Right atrium auricular region (tissue), 2 donors: ENCODE measurements at regions not wholly inside any gene's neighbourhood (a gene's known extent, or its start where the extent isn't known, plus 50 kb on each side); places are given as distances from the start of the nearest gene placed in this dataset.

Experiments used
- DNase-seq: peaks from one replicate; pipeline ENCODE4 v3.0.0-alpha.2; 2019; ENCODE audit warnings: low spot score
- H3K27ac ChIP-seq, 2 donors: fragments of 200-600 bp; sonication (generic); 1 replicate in 1 of 2; 2 replicates in 1 of 2; pipeline ENCODE4 v1.5.1; 2016 to 2019
- H3K27me3 ChIP-seq, 2 donors: fragments of 200-600 bp; sonication (generic); one replicate each; pipeline versions ENCODE4 v1.5.1 to v1.6.0; 2017 to 2019
- H3K36me3 ChIP-seq: fragments of 200-600 bp; sonication (generic); one replicate; pipeline ENCODE4 v1.5.1; 2016
- H3K4me1 ChIP-seq, 2 donors: fragments of 200-600 bp; sonication (generic); one replicate each; pipeline versions ENCODE4 v1.5.1 to v1.6.0; 2017 to 2019
- H3K4me3 ChIP-seq, 2 donors: fragments of 200-600 bp; sonication (generic); 1 replicate in 1 of 2; 2 replicates in 1 of 2; pipeline ENCODE4 v1.5.1; 2017 to 2019; ENCODE audit warnings: mild to moderate bottlenecking in 1 of 2, moderate library complexity in 1 of 2
- H3K9me3 ChIP-seq, 2 donors: fragments of 200-600 bp; sonication (generic); one replicate each; pipeline ENCODE4 v1.5.1; 2019
- TF ChIP-seq, protein P1 (sequence below), 2 donors: fragments of 200-600 bp; sonication (generic); IDR thresholded peaks; one replicate each; pipeline ENCODE4 v1.5.1; 2019; ENCODE audit warnings: antibody characterized with exemption in 2 of 2

GRCh38 chrX:5084279-5084678 lies 1144.4 kb downstream of the NLGN4X start:
- no peak overlapping the region for H3K27ac ChIP-seq
- no peak for DNase-seq
- no peaks in the 10 kb centered on the region for H3K27me3 ChIP-seq
- H3K4me3 ChIP-seq: no peak overlapping the region
- TF ChIP-seq, protein P1, sequence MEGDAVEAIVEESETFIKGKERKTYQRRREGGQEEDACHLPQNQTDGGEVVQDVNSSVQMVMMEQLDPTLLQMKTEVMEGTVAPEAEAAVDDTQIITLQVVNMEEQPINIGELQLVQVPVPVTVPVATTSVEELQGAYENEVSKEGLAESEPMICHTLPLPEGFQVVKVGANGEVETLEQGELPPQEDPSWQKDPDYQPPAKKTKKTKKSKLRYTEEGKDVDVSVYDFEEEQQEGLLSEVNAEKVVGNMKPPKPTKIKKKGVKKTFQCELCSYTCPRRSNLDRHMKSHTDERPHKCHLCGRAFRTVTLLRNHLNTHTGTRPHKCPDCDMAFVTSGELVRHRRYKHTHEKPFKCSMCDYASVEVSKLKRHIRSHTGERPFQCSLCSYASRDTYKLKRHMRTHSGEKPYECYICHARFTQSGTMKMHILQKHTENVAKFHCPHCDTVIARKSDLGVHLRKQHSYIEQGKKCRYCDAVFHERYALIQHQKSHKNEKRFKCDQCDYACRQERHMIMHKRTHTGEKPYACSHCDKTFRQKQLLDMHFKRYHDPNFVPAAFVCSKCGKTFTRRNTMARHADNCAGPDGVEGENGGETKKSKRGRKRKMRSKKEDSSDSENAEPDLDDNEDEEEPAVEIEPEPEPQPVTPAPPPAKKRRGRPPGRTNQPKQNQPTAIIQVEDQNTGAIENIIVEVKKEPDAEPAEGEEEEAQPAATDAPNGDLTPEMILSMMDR (IDR thresholded peaks at IDR 0.05): no peak
- no peaks in the 10 kb centered on the region for H3K4me1 ChIP-seq
- no peaks in the 10 kb centered on the region for H3K36me3 ChIP-seq
- H3K9me3 ChIP-seq: no peaks in the 10 kb centered on the region

- no peaks in the 10 kb centered on the region for H3K36me3 ChIP-seq
- H3K4me3 ChIP-seq: no peak overlapping the region
- DNase-seq: no peak
- H3K27ac ChIP-seq: no peak overlapping the region
- no peaks in the 10 kb centered on the region for H3K4me1 ChIP-seq
- TF ChIP-seq, protein P1 (IDR thresholded peaks at IDR 0.05): no peak
- H3K27me3 ChIP-seq: no peaks in the 10 kb centered on the region
- no peaks in the 10 kb centered on the region for H3K9me3 ChIP-seq
Observed at GRCh38 chrX:5082705-5083104, 1146.0 kb downstream of the NLGN4X start.

DNA sequence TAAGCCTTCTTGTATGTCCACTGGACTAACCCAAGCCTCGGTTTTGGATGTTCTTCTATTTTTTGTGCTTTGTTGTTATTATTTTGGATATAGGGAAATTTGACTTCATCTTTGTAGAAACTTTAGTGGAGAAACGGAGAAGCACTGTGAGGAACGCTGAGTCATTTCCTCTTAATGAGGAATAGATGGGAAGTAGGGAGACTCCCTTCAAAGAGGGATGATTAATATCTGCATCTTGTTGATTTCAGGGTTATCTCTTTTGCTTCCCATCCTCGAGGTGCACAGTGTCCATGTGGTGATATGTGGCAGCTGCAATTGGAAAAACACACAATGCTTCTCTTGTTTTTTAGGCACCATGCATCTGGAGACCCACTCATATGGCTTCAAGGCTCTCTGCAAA lies 1147.9 kb downstream of the NLGN4X start:
- Histone ChIP-seq H3K36me3 (no peaks in the 10 kb centered on the region), H3K27me3 (no peaks in the 10 kb centered on the region), H3K9me3 (no peaks in the 10 kb centered on the region), H3K4me3 (no peak overlapping the region), H3K27ac (no peak overlapping the region), H3K4me1 (no peaks in the 10 kb centered on the region)
- TF ChIP-seq, protein P1 (IDR thresholded peaks at IDR 0.05): no peak
- no peak for DNase-seq

DNA sequence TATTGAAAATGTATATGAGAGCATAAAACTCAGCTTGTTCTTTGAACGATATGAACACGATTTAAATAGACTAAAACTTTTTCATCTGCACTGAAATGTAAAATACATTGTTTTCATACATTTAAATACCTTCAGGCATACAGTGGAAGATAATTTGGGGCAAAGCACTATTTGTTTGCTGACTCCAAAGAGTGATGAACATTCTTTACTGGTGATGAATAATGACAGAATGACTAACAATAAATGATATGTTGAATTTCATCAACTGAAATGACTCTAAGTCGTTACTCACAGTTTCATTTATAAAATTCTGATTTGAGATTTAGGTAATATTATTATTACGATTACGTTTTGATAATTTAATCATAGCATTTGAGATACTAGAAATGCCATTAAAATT lies 1160.1 kb downstream of the NLGN4X start:
- Histone ChIP-seq H3K27ac (no peak overlapping the region), H3K27me3 (no peaks in the 10 kb centered on the region), H3K36me3 (no peaks in the 10 kb centered on the region), H3K9me3 (no peaks in the 10 kb centered on the region), H3K4me1 (no peaks in the 10 kb centered on the region), H3K4me3 (no peak overlapping the region)
- no peak for DNase-seq
- TF ChIP-seq, protein P1 (IDR thresholded peaks at IDR 0.05): no peak

DNA sequence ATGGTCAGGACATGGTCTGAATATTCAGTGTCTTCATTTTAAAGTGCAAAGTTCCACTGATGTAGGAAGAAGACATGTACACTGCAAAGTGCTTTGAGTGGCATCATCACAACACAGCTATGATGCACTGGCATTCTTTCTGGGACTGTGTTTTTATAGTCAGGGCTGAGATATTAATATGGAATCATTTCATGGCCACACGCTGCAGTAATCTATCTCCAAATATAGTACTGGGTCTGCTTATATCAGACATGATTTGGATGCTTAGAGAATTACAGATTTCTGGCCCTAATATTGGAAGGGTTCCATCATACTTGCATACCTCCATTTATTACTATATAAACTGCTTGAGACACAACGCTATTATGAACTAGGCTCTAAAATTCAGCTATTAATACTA lies 1170.9 kb downstream of the NLGN4X start:
- Histone ChIP-seq H3K27ac (no peak overlapping the region), H3K9me3 (no peaks in the 10 kb centered on the region), H3K4me1 (no peaks in the 10 kb centered on the region), H3K36me3 (no peaks in the 10 kb centered on the region), H3K27me3 (no peaks in the 10 kb centered on the region), H3K4me3 (no peak overlapping the region)
- DNase-seq: no peak
- TF ChIP-seq, protein P1 (IDR thresholded peaks at IDR 0.05): no peak

DNA sequence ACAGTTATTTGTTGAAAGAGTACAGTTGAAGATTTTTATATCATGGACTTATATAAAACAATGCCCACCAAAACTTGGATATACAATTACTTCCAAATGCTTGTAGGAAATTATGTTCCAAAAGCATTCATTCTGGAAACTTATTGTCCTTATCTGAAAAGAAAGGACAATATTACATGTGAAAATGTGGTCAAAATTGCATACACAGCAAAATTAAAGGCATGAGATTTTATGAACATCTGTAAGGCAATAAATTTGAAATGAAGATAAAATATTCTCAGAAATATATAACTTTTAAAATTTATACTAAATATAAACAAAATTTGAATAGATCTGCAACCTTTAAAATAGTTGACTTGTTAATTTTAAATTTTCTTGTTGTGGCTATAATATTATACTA lies 1173.8 kb downstream of the NLGN4X start:
- H3K27ac ChIP-seq: no peak overlapping the region
- no peaks in the 10 kb centered on the region for H3K36me3 ChIP-seq
- no peak overlapping the region for H3K4me3 ChIP-seq
- H3K9me3 ChIP-seq: no peaks in the 10 kb centered on the region
- DNase-seq: no peak
- H3K4me1 ChIP-seq: no peaks in the 10 kb centered on the region
- no peaks in the 10 kb centered on the region for H3K27me3 ChIP-seq
- TF ChIP-seq, protein P1 (IDR thresholded peaks at IDR 0.05): no peak
